ENCODE measurements at regions not wholly inside any gene's neighbourhood (a gene's known extent, or its start where the extent isn't known, plus 50 kb on each side); places are given as distances from the start of the nearest gene placed in this dataset.

GRCh38 chr9:13627502-13627901 lies 348.0 kb upstream of the MPDZ start:
- DNase-seq, result no peak

- no peak for DNase-seq
Observed at GRCh38 chr9:13627071-13627470, 347.6 kb upstream of the MPDZ start.

GRCh38 chr9:13626601-13627000 lies 347.1 kb upstream of the MPDZ start:
- no peak for DNase-seq

- no peak for DNase-seq
Observed at GRCh38 chr9:13621872-13622564, 342.5 kb upstream of the MPDZ start.

- DNase-seq, result no peak
Observed at GRCh38 chr9:13616491-13617035, 337.1 kb upstream of the MPDZ start.

GRCh38 chr9:13615660-13616490 lies 336.4 kb upstream of the MPDZ start:
- DNase-seq, result no peak

GRCh38 chr9:13614060-13614459 lies 334.6 kb upstream of the MPDZ start:
- no peak for DNase-seq

- DNase-seq, result no peak
Observed at GRCh38 chr9:13613296-13613695, 333.8 kb upstream of the MPDZ start.

- no peak for DNase-seq
Observed at GRCh38 chr9:13608451-13608850, 329.0 kb upstream of the MPDZ start.

GRCh38 chr9:13607481-13608441 lies 328.3 kb upstream of the MPDZ start:
- DNase-seq, result no peak

GRCh38 chr9:13606586-13606985 lies 327.1 kb upstream of the MPDZ start:
- no peak for DNase-seq

- no peak for DNase-seq
Observed at GRCh38 chr9:13603921-13604320, 324.4 kb upstream of the MPDZ start.

GRCh38 chr9:13598738-13599137 lies 319.2 kb upstream of the MPDZ start:
- no peak for DNase-seq

GRCh38 chr9:13597427-13597826 lies 317.9 kb upstream of the MPDZ start:
- no peak for DNase-seq

- DNase-seq, result no peak
Observed at GRCh38 chr9:13597004-13597403, 317.5 kb upstream of the MPDZ start.

- DNase-seq, result no peak
Observed at GRCh38 chr9:13596383-13596970, 317.0 kb upstream of the MPDZ start.

GRCh38 chr9:13590996-13591395 lies 311.5 kb upstream of the MPDZ start:
- no peak for DNase-seq

GRCh38 chr9:13589034-13589737 lies 309.7 kb upstream of the MPDZ start:
- no peak for DNase-seq

- no peak for DNase-seq
Observed at GRCh38 chr9:13588151-13589033, 308.9 kb upstream of the MPDZ start.

- no peak for DNase-seq
Observed at GRCh38 chr9:13587571-13587970, 308.1 kb upstream of the MPDZ start.
